Astrocyte of the spinal cord (primary cell): ENCODE measurements at regions not wholly inside any gene's neighbourhood (a gene's known extent, or its start where the extent isn't known, plus 50 kb on each side); places are given as distances from the start of the nearest gene placed in this dataset.

Source experiments
- DNase-seq: peaks from one replicate; pipeline ENCODE4 v3.0.0; 2011; ENCODE audit warnings: low read depth, low spot score
- H3K4me3 ChIP-seq: 2 replicates; pipeline ENCODE4 v1.5.1; 2011; ENCODE audit warnings: low read depth, mild to moderate bottlenecking, low read length, moderate library complexity
- in situ Hi-C: cut with HindIII; loops from 2 replicates; pipeline ENCODE4 v1.10.0; 2017; ENCODE audit warnings: low sequenced_read_pairs
- TF ChIP-seq, protein P1 (sequence below): IDR thresholded peaks from 2 replicates; pipeline ENCODE4 v1.5.1; 2012; ENCODE audit warnings: low read depth, mild to moderate bottlenecking, low read length, inconsistent platforms

DNA sequence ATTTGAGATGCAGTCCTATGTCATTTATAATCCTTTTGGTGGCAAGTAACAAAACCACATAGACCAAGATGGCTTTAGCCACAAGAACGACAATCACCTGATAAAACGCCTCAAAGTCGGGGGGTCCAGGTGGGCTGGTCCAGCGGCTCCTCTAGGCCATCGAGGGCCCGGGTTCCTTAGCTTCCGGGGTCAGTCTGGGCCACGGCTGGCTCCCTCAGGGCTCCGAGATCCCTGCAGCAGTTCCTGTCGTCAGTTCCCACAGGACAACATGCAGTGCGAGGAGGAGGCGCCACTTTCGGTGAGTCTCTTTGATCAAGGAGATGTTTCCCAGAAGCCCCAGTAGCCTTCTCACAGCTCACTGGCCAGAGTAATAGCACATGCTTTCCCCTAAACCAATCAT, 574.6 kb downstream of the AACS start:
- in situ Hi-C loops = no loop called here
- DNase-seq = no peak
- TF ChIP-seq, protein P1, sequence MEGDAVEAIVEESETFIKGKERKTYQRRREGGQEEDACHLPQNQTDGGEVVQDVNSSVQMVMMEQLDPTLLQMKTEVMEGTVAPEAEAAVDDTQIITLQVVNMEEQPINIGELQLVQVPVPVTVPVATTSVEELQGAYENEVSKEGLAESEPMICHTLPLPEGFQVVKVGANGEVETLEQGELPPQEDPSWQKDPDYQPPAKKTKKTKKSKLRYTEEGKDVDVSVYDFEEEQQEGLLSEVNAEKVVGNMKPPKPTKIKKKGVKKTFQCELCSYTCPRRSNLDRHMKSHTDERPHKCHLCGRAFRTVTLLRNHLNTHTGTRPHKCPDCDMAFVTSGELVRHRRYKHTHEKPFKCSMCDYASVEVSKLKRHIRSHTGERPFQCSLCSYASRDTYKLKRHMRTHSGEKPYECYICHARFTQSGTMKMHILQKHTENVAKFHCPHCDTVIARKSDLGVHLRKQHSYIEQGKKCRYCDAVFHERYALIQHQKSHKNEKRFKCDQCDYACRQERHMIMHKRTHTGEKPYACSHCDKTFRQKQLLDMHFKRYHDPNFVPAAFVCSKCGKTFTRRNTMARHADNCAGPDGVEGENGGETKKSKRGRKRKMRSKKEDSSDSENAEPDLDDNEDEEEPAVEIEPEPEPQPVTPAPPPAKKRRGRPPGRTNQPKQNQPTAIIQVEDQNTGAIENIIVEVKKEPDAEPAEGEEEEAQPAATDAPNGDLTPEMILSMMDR = no peak
- H3K4me3 ChIP-seq = no peak overlapping the region

DNA sequence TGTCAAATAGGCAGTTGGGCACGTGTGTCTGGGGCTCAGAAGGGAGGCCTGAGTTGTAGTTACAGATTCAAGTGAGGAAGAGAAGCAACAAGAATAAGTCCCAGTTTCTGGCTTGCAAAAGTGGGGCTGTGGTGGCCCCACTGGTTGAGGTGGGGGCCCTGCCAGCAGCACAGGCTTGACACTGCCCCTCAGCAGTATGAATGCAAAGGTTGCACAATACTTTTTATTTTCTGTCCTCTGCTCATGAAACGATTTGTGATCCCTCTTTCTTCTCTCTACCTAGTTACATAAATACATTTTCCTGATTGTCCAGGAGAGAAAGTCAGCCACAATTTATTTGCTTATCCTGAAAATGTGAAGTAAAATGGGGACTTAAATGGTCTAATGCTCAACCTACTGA, 577.8 kb downstream of the AACS start:
- in situ Hi-C loops = no loop called here
- TF ChIP-seq, protein P1 = no peak
- no peak for DNase-seq
- no peak overlapping the region for H3K4me3 ChIP-seq

DNA sequence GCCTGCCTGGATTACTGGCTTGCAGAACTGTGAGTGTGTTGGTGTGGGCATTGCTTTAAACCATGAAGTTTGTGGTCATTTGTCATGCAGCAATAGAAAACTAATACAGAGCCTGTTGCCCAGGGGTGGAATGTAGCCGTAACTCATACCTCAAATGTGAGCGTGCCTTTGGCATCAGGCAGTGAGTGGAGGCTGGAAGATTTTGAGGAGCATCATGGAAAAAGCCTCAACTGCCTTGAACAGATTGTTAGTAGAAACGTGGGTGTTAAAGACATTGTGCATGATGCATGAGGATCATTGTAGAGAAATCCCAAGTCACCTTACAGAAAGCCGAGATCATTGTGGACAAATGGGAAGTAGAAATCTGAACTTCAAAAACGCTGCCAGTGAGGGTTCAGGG, 580.5 kb downstream of the AACS start:
- in situ Hi-C loops = no loop called here
- TF ChIP-seq, protein P1 = no peak
- DNase-seq = no peak
- H3K4me3 ChIP-seq = no peak overlapping the region

DNA sequence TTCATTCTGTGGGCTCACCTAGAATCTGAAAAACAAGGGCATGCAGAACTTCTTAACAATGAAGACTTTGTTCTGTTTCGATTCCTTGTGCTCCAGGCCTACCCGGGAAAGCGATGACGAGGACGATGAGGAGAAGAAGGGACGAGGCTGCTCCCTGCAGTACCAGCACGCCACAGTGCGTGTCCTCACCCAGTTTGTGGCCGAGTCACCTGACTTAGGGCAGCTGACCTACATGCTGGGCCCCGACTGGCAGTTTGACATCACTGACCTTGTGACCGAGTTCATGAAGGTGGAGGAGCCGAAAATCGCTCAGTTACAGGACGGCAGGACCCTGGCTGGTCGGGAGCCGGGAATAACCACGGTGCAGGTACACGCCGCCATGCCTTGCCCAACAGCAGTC, 585.4 kb downstream of the AACS start:
- in situ Hi-C loops = no loop called here
- TF ChIP-seq, protein P1 = no peak
- H3K4me3 ChIP-seq = no peak overlapping the region
- no peak for DNase-seq

DNA sequence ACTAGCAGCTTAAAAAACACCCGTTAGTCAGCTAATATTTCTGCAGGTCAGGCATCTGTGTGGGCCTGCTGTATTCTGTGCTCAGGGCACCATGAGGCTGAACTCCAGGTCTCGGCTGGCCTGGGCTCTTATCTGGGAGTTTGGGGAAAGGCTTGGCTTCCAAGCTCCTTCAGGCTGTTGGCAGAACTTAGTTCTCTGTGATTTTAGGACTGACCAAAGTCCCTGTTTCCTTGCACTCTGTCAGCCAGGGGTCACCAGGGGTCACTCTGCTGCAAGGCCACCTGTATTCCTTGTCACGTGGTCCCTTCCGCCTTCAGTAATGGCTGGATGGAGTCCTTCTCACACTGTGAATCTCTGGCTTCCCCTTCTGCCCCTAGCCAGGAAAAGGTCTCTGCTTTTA, 586.4 kb downstream of the AACS start:
- TF ChIP-seq, protein P1 = no peak
- in situ Hi-C loops = no loop called here
- H3K4me3 ChIP-seq = no peak overlapping the region
- no peak for DNase-seq

DNA sequence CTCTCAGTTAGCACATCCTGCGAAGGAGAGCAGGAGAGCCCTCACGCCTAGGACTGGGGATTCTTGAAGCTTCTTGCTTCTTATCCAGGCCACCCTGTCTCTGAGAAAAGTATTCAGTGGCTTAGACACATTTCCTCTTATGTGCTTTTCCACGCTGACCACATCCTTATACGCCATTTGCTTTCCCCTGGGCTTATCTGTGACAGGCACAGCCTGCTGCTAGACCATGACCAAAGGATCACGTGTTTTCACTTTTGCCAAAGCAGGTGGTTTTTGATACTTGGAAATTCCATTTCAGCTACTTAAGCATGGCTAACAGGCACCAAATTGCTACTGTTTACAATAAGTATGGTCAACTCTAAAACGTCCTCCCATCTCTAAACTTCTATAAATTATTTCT, 587.4 kb downstream of the AACS start:
- no peak for DNase-seq
- TF ChIP-seq, protein P1 = no peak
- in situ Hi-C loops = no loop called here
- no peak overlapping the region for H3K4me3 ChIP-seq

DNA sequence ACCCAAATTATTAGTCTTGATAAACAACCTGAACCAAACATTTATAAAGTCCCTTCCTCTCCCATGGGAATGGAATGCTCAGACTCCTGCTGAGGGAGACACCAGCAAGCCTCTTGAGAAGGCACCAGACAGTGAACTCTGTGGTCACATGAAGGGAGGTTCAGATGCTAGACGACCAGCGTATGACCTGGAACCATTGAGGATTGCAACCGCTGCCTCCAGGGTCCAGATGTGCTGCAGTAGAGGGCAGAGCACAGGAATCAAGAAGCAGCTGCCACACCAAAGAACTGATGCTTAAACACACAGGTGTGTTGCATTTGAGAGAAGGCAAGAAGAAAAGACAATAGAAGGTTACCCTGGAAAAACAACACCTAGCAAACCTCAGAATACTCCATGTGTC, 592.4 kb downstream of the AACS start:
- in situ Hi-C loops = no loop called here

More for the DNA sequence above, 592.4 kb downstream of the AACS start:
- DNase-seq = no peak
- TF ChIP-seq, protein P1 = no peak
- no peak overlapping the region for H3K4me3 ChIP-seq
